SKM-1 (cell line): ENCODE measurements at regions not wholly inside any gene's neighbourhood (a gene's known extent, or its start where the extent isn't known, plus 50 kb on each side); places are given as distances from the start of the nearest gene placed in this dataset.

ENCODE experiments used
- DNase-seq: peaks from one replicate; lab custom pipeline; 2025; ENCODE audit not compliant: unreplicated experiment; lab: John Stamatoyannopoulos, UW

GRCh38 chr9:107064378-107064777 is 201.4 kb downstream of the ZNF462 start:
- DNase-seq: no peak

- DNase-seq: no peak
Observed at GRCh38 chr9:107065549-107065948, 202.6 kb downstream of the ZNF462 start.

GRCh38 chr9:107067739-107068416 is 204.9 kb downstream of the ZNF462 start:
- no peak for DNase-seq

- no peak for DNase-seq
Observed at GRCh38 chr9:107068581-107068980, 205.6 kb downstream of the ZNF462 start.

GRCh38 chr9:107070586-107070985 is 207.6 kb downstream of the ZNF462 start:
- no peak for DNase-seq

GRCh38 chr9:107078061-107078460 is 205.0 kb upstream of the RAD23B start:
- no peak for DNase-seq

GRCh38 chr9:107079589-107079988 is 203.5 kb upstream of the RAD23B start:
- DNase-seq: no peak

GRCh38 chr9:107080130-107080529 is 202.9 kb upstream of the RAD23B start:
- DNase-seq: no peak

- DNase-seq: no peak
Observed at GRCh38 chr9:107086460-107086859, 196.6 kb upstream of the RAD23B start.

GRCh38 chr9:107087222-107087621 is 195.9 kb upstream of the RAD23B start:
- DNase-seq: no peak

- DNase-seq: no peak
Observed at GRCh38 chr9:107090218-107090617, 192.9 kb upstream of the RAD23B start.

- no peak for DNase-seq
Observed at GRCh38 chr9:107093365-107094060, 189.6 kb upstream of the RAD23B start.

- DNase-seq: no peak
Observed at GRCh38 chr9:107094370-107094769, 188.7 kb upstream of the RAD23B start.

- no peak for DNase-seq
Observed at GRCh38 chr9:107100591-107100990, 182.5 kb upstream of the RAD23B start.

GRCh38 chr9:107102011-107102410 is 181.1 kb upstream of the RAD23B start:
- DNase-seq: no peak

GRCh38 chr9:107103621-107104020 is 179.5 kb upstream of the RAD23B start:
- no peak for DNase-seq

GRCh38 chr9:107105784-107106183 is 177.3 kb upstream of the RAD23B start:
- DNase-seq: no peak

- DNase-seq: no peak
Observed at GRCh38 chr9:107106416-107106815, 176.7 kb upstream of the RAD23B start.

- DNase-seq: no peak
Observed at GRCh38 chr9:107108342-107109130, 174.5 kb upstream of the RAD23B start.

- DNase-seq: no peak
Observed at GRCh38 chr9:107109324-107109723, 173.8 kb upstream of the RAD23B start.

- no peak for DNase-seq
Observed at GRCh38 chr9:107110153-107110552, 172.9 kb upstream of the RAD23B start.

- DNase-seq: no peak
Observed at GRCh38 chr9:107112707-107113243, 170.3 kb upstream of the RAD23B start.
